GM12878 (cell line): ENCODE measurements at regions not wholly inside any gene's neighbourhood (a gene's known extent, or its start where the extent isn't known, plus 50 kb on each side); places are given as distances from the start of the nearest gene placed in this dataset.

Source experiments
- ATAC-seq: fragments of 200-7000 bp; cut with Tn5 transposase; 3 replicates; pipeline ENCODE4 v1.9.1; 2020; ENCODE audit warnings: mild to moderate bottlenecking, moderate library complexity
- BruUV-seq: library from RNA; stranded (reverse); fragments of 400-500 nt; replicated peaks from 2 replicates; lab custom pipeline; 2021; lab: Mats Ljungman, UMichigan
- CTCF ChIA-PET: fragments of 300-600 bp; sonication (Branson Sonifier 250); formaldehyde crosslinking; extraction: SDS; loops from one replicate; lab custom pipeline; 2021; ENCODE audit warnings: inconsistent platforms; lab: Yijun Ruan, JAX
- POLR2A ChIA-PET: fragments of 350-600 bp; formaldehyde crosslinking; extraction: SDS; loops from one replicate; lab custom pipeline; 2021; ENCODE audit warnings: inconsistent platforms; lab: Charles Lee
- RAD21 ChIA-PET: fragments of 300-600 bp; sonication (Branson Sonifier 250); formaldehyde crosslinking; loops from one replicate; lab custom pipeline; 2023; ENCODE audit warnings: antibody characterized with exemption; ENCODE audit not compliant: unreplicated experiment; lab: Charles Lee
- SMC1A ChIA-PET: fragments of 300-600 bp; sonication (Branson Sonifier 250); formaldehyde crosslinking; loops from one replicate; lab custom pipeline; 2023; ENCODE audit not compliant: unreplicated experiment, uncharacterized antibody; lab: Charles Lee
- DNase-seq: peaks from one replicate; pipeline ENCODE4 v3.0.0-alpha.2; 2011; ENCODE audit warnings: low read depth, low spot score
- FAIRE-seq: peaks from 3 replicates; lab custom pipeline; 2011; peaks lifted over from hg19 to GRCh38; lab: Jason Lieb, UNC
- H2AFZ ChIP-seq: 2 replicates; pipeline ENCODE4 v1.6.0; 2011; ENCODE audit warnings: low read depth, low read length, control low read depth; ENCODE audit not compliant: control insufficient read depth
- H3K27ac ChIP-seq: 2 replicates; pipeline ENCODE4 v1.5.1; 2011; ENCODE audit warnings: control low read depth; ENCODE audit not compliant: control insufficient read depth, insufficient read depth
- H3K27me3 ChIP-seq, 2 experiments: replicated peaks in 1 of 2; 2 replicates each; pipeline versions ENCODE4 v1.6.0 to v1.6.1; 2011; ENCODE audit warnings: low read length in 1 of 2; ENCODE audit not compliant: control insufficient read depth in 2 of 2, insufficient read depth in 2 of 2
- H3K36me3 ChIP-seq, 2 experiments: 2 replicates each; pipeline ENCODE4 v1.5.1; 2011; ENCODE audit warnings: low read length in 1 of 2; ENCODE audit not compliant: control insufficient read depth in 2 of 2, insufficient read depth in 2 of 2
- H3K4me1 ChIP-seq: 2 replicates; pipeline ENCODE4 v1.6.1; 2011; ENCODE audit warnings: mild to moderate bottlenecking, low read length, moderate library complexity, mixed read lengths; ENCODE audit not compliant: control insufficient read depth, insufficient read depth
- H3K4me2 ChIP-seq: 2 replicates; pipeline ENCODE4 v1.6.0; 2011; ENCODE audit warnings: control low read depth; ENCODE audit not compliant: control insufficient read depth, insufficient read depth
- H3K4me3 ChIP-seq: fragments of 200-600 bp; sonication (generic); 2 replicates; pipeline ENCODE4 v1.5.1; 2016
- H3K79me2 ChIP-seq: 2 replicates; pipeline ENCODE4 v1.6.0; 2011; ENCODE audit warnings: low read length; ENCODE audit not compliant: control insufficient read depth, insufficient read depth
- H3K9ac ChIP-seq: 2 replicates; pipeline ENCODE4 v1.8.0; 2011; ENCODE audit warnings: low read length, control low read depth, mixed read lengths; ENCODE audit not compliant: control insufficient read depth, insufficient read depth
- H3K9me3 ChIP-seq: replicated peaks from 3 replicates; pipeline ENCODE4 v1.5.1; 2011; ENCODE audit warnings: mild to moderate bottlenecking, low read length; ENCODE audit not compliant: control insufficient read depth, insufficient read depth
- H4K20me1 ChIP-seq: 2 replicates; pipeline ENCODE4 v1.6.0; 2011; ENCODE audit not compliant: control insufficient read depth, insufficient read depth
- ATF3 ChIP-seq: IDR thresholded peaks from 2 replicates; pipeline ENCODE4 v1.6.1; 2011; ENCODE audit warnings: low read depth, mild to moderate bottlenecking, low read length, moderate library complexity, borderline replicate concordance; ENCODE audit errors: extremely low read depth
- BACH1 ChIP-seq: fragments of 450-650 bp; IDR thresholded peaks from 2 replicates; pipeline ENCODE4 v1.6.1; 2017; ENCODE audit warnings: mild to moderate bottlenecking, borderline replicate concordance
- BRCA1 ChIP-seq: IDR thresholded peaks from 2 replicates; pipeline ENCODE4 v1.6.1; 2011; ENCODE audit warnings: low read depth, low read length, improper control_type of control experiment
- CREB1 ChIP-seq: IDR thresholded peaks from 2 replicates; pipeline ENCODE4 v1.6.1; 2012; ENCODE audit warnings: low read depth, mild to moderate bottlenecking, inconsistent platforms
- EP300 ChIP-seq, 2 experiments: fragments of 150-350 bp in 1 of 2; IDR thresholded peaks; 2 replicates each; pipeline ENCODE4 v1.6.1; 2011 to 2012; ENCODE audit warnings: low read depth in 2 of 2, low read length in 2 of 2, borderline replicate concordance in 1 of 2, improper control_type of control experiment in 1 of 2, inconsistent platforms in 1 of 2; ENCODE audit not compliant: control insufficient read depth in 1 of 2
- HDAC6 ChIP-seq: fragments of 200-600 bp; sonication (generic); IDR thresholded peaks from one replicate; pipeline ENCODE4 v1.8.0; 2017; ENCODE audit warnings: antibody characterized with exemption; ENCODE audit not compliant: unreplicated experiment
- IKZF2 ChIP-seq, 2 experiments: fragments of 450-650 bp; IDR thresholded peaks; 2 replicates each; pipeline ENCODE4 v1.6.1; 2017; ENCODE audit warnings: mild to moderate bottlenecking in 2 of 2, moderate library complexity in 2 of 2
- MTA2 ChIP-seq: fragments of 450-650 bp; IDR thresholded peaks from 2 replicates; pipeline ENCODE4 v1.6.1; 2016; ENCODE audit warnings: low read depth, mild to moderate bottlenecking, moderate library complexity
- MYB ChIP-seq: fragments of 150-350 bp; IDR thresholded peaks from 2 replicates; pipeline ENCODE4 v1.6.1; 2014; ENCODE audit warnings: mild to moderate bottlenecking, low read depth, low read length, borderline replicate concordance
- NR2C2 ChIP-seq: IDR thresholded peaks from 2 replicates; pipeline ENCODE4 v1.6.1; 2011; ENCODE audit warnings: borderline replicate concordance, low read depth; ENCODE audit not compliant: control insufficient read depth, insufficient read length
- POLR2AphosphoS5 ChIP-seq: IDR thresholded peaks from 2 replicates; pipeline ENCODE4 v1.6.1; 2011; ENCODE audit warnings: mild to moderate bottlenecking, low read length, inconsistent platforms
- TCF3 ChIP-seq: IDR thresholded peaks from 2 replicates; pipeline ENCODE4 v1.6.1; 2012; ENCODE audit warnings: low read depth, mild to moderate bottlenecking, low read length, borderline replicate concordance; ENCODE audit not compliant: insufficient read depth
- TCF7 ChIP-seq: IDR thresholded peaks from 2 replicates; pipeline ENCODE4 v1.6.1; 2014; ENCODE audit warnings: antibody characterized with exemption, borderline replicate concordance
- WGBS: methylation state at CpG from one replicate; pipeline ENCODE4 v1.1.6; 2016; ENCODE audit warnings: low lambda C conversion rate; ENCODE audit not compliant: insufficient replicate concordance, insufficient coverage; ENCODE audit errors: missing lambda C conversion rate; 5-methylcytosine and 5-hydroxymethylcytosine counted together
- in situ Hi-C: fragments of 300-500 bp; cut with MboI; formaldehyde crosslinking; loops from 9 replicates; pipeline ENCODE4 v1.14.3; 2018; ENCODE audit warnings: mixed read lengths
- intact Hi-C: fragments of 100-400 bp; cut with micrococcal nuclease; formaldehyde crosslinking; loops from one replicate; pipeline ENCODE4 v1.14.2; 2022; ENCODE audit not compliant: unreplicated experiment
- TF ChIP-seq, protein P1 (sequence below): fragments of 450-650 bp; formaldehyde crosslinking; IDR thresholded peaks from 2 replicates; pipeline ENCODE4 v1.4.0; 2022; ENCODE audit warnings: mild to moderate bottlenecking, moderate library complexity

DNA sequence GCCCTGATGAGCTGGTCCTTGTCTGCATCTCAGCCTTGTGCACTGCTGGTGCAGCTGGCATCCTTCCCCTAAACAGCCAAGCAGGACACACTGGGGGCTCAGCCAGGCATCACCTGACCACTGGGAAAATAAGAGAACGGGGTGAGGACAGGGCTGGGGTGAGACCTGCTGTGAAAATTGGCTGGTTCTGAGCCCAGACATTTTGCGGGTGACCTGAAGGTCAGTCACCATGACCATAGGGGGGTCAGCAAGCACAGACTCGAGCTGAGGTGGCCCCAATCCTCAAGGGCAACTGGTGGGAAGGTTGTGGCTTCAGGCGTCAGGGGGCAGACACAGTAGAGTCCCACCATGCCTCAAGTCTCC lies 144.9 kb upstream of the TWIST2 start:
- Histone ChIP-seq H4K20me1 (no peaks in the 10 kb centered on the region), H3K36me3 (no peaks in the 10 kb centered on the region), H3K4me2 (no peak overlapping the region), H3K9me3 (no peaks in the 10 kb centered on the region), H3K79me2 (no peaks in the 10 kb centered on the region), H3K9ac (no peak overlapping the region), H3K4me1 (no peaks in the 10 kb centered on the region), H3K4me3 (no peak overlapping the region), H3K27ac (no peak overlapping the region), H3K27me3 (no peaks in the 10 kb centered on the region), H2AFZ (no peak overlapping the region)
- ChIA-PET POLR2A (no interaction called here), SMC1A (no interaction called here), CTCF (no interaction called here), RAD21 (no interaction called here)
- 25% methylated on average over 4 of the region's 4 CpGs for WGBS
- TF ChIP-seq HDAC6 = no peak
- TF ChIP-seq NR2C2 = no peak
- no peak for TF ChIP-seq IKZF2 (IDR thresholded peaks at IDR 0.05)
- TF ChIP-seq POLR2AphosphoS5 = no peak
- no peak for TF ChIP-seq ATF3
- TF ChIP-seq BACH1 = no peak
- TF ChIP-seq, protein P1, sequence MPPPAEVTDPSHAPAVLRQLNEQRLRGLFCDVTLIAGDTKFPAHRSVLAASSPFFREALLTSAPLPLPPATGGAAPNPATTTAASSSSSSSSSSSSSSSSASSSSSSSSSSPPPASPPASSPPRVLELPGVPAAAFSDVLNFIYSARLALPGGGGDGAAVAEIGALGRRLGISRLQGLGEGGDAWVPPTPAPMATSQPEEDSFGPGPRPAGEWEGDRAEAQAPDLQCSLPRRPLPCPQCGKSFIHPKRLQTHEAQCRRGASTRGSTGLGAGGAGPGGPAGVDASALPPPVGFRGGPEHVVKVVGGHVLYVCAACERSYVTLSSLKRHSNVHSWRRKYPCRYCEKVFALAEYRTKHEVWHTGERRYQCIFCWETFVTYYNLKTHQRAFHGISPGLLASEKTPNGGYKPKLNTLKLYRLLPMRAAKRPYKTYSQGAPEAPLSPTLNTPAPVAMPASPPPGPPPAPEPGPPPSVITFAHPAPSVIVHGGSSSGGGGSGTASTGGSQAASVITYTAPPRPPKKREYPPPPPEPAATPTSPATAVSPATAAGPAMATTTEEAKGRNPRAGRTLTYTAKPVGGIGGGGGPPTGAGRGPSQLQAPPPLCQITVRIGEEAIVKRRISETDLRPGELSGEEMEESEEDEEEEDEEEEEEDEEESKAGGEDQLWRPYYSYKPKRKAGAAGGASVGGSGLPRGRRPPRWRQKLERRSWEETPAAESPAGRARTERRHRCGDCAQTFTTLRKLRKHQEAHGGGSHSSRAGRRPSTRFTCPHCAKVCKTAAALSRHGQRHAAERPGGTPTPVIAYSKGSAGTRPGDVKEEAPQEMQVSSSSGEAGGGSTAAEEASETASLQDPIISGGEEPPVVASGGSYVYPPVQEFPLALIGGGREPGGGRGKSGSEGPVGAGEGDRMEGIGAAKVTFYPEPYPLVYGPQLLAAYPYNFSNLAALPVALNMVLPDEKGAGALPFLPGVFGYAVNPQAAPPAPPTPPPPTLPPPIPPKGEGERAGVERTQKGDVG (CRISPR knock-in tag) = no peak
- TF ChIP-seq MYB = no peak
- TF ChIP-seq BRCA1 = no peak
- TF ChIP-seq TCF7 = no peak
- no peak for TF ChIP-seq CREB1
- no peak for TF ChIP-seq TCF3
- TF ChIP-seq MTA2 = no peak
- no peak for TF ChIP-seq EP300 (IDR thresholded peaks at IDR 0.05; ENCODE audit: borderline replicate concordance in 1 of 2, control insufficient read depth in 1 of 2, low read depth in 2 of 2, low read length in 2 of 2)
- intact Hi-C loops (no loop called here), in situ Hi-C loops (no loop called here)
- BruUV-seq = no TSS peak
- DNase-seq (no peak), FAIRE-seq (no peak), ATAC-seq (no peak)
